GM19452 (cell line): ENCODE measurements at regions not wholly inside any gene's neighbourhood (a gene's known extent, or its start where the extent isn't known, plus 50 kb on each side); places are given as distances from the start of the nearest gene placed in this dataset.
"Not testable (repeated sequence)": the region's sequence is repeated elsewhere in the genome, so short reads cannot be mapped to it uniquely, and the experiment has no call there.

Source experiments
- ATAC-seq: cut with Tn5 transposase; IDR thresholded peaks from one replicate; pipeline ENCODE4 v1.9.1; 2021; ENCODE audit not compliant: unreplicated experiment

DNA sequence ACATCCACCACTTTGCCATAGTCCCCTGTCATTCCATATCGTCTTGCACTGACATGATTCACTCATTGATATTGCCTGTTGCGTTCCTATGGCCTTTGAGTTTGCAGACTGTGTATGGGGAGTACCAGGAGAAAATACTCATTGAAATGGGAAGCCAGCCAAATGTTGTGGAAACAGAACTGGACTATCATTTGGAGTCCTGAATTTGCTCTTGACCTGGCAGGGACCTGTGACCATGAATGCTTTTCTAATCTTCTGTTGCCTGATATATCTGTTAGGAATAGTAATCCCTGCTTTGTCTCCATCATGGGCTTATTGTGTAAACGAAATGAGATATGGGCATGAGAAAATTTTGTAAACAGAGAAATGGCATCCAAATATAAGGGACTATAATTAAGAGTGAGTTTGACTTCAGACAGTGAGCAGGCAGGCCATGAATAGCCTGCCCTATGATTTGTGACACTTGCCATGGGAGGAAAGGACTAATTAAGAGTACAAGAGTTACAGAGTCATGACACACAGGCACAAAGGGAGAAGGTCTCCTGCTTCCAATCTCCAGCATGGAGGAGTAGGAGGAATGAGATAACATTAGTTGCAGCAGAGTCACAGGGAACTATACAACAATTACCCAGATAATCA is 572.9 kb upstream of the SGCD start:
- ATAC-seq: no peak

DNA sequence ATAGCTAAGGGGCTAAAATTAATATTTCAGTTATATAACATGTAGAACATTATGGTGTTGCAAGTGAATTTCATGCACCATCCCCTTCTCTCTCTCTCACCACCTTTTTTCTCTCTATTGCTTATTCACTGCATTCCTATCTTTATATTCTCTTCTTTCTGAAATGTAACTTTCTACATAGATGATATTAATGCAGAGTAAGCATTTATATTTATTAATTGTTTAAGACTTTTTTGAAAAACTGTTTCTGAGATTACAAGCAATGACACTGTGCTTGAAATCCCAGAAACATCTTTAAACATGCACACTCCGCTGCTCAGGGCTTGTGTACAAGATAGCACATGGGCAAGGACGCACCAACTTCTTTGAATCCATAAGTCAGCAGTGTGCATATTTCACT is 567.7 kb upstream of the SGCD start:
- no peak for ATAC-seq

DNA sequence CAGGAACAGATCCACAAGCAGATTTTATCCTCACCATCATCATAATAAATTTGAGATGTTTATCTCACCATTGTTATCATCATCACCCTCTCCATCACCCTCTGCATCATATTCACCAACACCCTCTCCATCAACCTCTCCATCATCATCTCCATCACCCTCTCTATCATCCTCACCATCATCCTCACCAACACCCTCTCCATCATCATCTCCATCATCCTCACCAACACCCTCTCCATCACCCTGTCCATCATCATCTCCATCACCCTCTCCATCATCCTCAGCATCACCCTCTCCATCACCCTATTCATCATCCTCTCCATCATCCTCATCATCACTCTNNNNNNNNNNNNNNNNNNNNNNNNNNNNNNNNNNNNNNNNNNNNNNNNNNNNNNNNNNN is 567.0 kb upstream of the SGCD start:
- ATAC-seq: no peak

DNA sequence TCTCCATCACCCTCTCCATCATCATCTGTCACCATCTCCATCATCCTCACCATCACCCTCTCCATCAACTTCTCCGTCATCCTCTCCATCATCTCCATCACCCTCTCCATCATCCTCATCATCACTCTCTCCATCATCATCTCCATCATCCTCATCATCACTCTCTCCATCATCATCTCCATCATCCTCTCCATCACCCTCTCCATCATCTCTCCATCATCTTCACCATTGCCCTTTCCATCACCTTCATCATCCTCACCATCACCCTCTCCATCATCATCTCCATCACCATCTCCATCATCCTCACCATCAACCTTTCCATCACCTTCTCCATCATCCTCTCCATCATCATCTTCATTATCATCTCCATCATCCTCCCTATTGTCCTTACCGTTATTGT is 565.5 kb upstream of the SGCD start:
- no peak for ATAC-seq

DNA sequence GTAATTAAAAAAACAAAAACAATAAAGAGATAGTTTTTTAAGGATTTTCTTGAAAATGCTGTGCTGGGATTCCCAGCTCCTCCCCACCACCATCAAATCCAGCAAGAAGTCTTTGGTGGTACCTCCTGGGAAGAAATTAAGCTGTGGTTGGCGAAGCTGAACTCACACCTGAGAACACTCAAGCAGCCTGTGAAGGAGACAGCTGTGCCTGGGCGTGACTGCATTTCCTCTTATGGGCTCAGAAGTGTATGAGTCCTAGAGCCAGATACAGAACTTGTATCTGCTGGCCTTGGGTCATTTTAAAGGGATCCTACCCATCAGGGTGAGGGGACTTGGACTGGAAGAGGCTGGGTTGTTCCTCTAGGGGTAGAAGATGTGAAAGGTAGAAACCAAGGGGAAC is 561.2 kb upstream of the SGCD start:
- ATAC-seq: no peak

DNA sequence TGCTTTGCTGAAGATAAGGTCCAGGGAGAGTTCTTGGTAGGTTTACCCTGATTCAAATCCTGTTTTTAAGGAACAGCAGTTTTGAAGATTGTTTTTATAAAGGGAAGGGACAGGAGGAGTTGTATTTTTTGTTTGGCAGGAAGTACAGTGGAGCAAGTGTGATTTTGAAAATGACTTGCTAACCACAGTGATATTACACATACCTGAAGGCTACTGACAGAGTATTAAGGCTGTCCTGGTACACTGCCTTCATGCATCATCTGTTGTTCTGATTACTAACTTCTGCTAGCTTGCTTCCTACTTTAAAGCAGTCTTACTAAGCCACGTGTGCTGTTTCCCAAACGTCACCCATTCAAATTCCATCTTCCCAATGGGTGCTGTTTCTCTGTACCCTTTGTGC is 559.5 kb upstream of the SGCD start:
- no peak for ATAC-seq

DNA sequence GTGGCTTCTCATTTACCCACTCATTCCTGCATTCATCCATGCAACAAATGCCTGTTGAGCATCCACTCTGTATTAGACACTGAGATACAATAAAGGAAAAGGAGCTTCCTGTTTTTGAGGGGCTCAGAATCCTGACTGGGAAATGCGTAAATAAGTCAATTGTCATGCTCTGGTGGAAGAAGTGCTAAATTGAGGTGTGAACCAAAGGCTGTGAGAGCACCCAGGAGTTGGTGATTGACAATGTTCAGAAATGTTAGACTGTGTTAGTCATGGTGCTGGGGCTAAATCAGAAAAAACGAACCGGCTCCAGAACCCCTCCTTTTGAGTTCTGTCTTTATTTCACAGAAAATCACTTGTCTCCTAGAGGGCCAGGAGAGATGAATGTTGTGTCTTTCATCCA is 558.6 kb upstream of the SGCD start:
- ATAC-seq: no peak

DNA sequence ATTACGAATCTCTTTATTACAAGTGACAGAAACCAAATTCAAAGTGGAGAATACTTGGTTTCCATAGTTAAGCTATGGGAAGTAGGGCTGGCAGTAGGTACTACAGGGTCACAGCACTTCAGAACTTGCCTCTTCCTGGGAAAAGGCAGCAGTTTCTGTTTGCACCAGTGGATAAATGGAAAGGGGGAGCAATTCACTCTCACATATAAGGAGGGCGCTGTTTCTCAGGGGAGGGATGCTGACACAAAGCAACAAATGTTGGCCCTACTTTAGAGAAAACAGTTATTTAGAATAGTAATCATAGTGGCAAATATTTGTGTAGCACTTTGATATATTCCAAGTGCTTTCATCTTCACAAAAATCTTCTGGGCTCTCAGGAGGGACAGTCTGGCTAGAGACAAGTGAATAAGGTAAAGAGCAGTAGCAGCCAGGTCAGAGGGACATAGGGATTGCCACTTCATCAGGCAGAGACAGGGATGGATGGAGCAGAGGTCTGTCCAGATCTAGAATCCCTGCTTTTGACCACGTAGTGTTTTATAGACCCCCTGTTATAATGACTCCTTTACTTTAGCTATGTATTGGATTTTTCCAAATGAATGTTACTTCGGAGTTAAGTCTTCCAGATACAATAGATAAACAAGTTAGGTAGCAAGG is 554.8 kb upstream of the SGCD start:
- ATAC-seq: no peak

DNA sequence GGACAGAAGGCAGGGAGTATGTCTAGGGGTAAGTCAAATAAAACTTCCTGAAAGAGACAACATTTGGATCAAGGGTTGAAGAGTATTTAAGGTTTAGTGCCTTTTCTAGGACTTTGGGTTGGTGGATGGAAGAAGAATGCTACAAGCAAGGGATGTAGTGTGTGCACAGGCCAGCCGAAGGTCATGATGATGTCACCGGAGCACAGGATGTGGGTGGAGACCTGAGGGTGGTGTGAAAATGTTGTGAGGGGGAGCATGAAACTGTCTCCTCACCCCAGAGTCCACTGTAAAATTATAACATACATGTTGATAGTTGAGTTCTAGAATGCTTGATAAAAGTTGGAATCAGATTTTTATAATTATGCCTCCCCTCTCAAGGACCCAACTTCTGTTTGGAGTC is 553.3 kb upstream of the SGCD start:
- no peak for ATAC-seq

DNA sequence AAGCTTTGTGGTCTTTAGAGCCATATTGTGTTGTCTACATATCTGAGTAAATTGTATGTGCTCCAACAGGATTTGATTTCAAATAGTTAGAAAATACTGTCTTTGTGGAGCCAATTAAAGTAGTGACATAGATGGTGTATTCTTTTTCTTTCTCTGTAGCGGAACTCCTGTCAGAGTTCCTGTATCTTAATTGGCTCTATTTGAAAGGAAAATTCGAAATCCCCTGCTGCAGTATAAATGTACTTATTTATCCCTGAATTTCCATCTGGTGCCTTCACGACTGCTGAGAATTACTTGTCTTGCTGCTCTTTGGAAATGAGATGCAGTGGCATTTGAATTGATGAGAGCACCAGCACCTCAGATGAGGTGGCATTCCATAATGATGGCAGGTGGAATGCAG is 546.7 kb upstream of the SGCD start:
- ATAC-seq: no peak

DNA sequence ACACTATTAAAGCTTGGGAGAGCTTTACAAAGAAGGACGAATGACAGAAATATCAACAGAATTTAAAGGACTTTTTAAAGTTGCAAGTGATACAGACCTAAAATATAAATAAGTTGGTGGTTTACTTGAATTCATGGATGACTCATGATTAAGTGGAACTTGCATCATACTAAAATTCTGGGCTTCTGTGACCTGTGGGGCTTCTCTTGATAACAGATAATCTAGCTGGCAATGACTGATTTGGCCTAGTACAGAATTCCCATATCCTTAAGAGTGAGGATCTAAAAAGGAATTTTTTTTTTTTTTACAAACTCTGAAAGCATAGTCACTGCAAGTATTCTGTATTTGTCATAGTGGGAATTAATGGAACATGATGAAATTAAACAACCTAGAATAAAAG is 543.7 kb upstream of the SGCD start:
- no peak for ATAC-seq

DNA sequence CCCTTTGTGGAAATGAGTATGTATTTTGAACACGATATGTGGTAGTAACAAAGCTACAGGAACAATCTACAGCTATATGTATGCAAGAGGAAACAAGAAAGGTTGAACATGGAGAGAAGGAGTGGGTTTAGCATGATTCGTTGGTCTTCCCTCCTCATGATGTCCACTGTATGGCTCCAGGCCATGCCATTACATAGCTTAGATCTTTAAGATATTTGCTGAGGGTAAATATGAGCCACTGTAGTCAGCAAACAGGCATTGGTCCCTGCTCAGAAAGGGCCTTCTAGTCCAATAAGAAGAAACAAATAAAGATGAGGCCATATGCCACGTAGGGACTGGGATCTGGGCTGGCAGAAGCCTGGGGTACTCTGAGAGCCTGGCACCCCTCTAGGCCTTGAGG is 543.2 kb upstream of the SGCD start:
- no peak for ATAC-seq

DNA sequence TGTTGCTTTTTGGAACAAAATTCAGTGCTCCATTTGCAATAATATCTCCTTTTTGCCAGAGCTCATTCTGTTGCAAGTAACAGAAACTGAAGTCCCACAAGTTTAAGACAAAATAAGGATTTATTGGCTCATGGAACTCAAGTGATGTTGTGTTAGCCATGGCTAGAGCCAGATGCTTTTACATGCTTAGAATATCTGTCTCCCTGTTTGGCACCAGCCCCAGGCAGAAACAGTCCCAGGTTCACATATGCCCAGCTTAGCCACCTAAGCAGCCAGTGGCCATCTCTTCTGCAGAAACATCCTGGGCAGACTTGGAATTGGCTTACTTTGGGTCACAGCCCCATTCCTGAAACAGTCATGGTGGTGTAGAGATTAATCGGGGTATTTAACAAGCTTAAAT is 540.9 kb upstream of the SGCD start:
- no peak for ATAC-seq

DNA sequence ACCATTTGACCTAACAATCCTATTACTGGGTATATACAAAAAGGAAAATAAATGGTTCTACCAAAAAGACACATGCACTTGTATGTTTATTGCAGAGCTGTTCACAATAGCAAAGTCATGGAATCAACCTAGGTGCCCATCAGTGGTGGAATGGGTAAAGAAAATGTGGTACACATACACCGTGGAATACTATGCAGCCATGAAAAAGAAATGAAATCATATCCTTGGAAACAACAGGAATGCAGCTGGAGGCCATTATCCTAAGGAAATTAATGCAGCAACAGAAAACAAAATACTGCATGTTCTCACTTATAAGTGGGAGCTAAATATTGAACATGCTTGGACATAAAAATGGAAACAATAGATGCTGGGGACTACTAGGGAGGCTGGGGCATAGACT is 534.1 kb upstream of the SGCD start:
- ATAC-seq: no peak

DNA sequence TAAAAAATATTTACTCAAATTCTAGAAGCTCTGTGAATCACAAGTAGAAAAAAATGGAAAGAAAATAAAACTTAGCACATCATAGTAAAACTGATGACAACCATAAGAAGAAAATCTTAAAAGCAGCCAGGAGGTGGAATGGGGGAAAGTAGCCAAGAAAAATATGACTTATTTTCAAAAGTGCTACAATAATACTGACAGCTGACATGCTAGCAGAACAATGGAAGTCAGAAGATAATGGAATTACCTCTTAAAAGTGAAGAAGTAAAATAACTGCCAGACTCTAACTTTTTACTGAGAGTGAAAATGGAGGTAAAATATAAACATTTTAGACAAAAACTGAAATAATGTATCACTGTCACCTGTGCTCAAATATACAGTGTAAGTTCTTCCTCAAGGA is 532.2 kb upstream of the SGCD start:
- no peak for ATAC-seq

DNA sequence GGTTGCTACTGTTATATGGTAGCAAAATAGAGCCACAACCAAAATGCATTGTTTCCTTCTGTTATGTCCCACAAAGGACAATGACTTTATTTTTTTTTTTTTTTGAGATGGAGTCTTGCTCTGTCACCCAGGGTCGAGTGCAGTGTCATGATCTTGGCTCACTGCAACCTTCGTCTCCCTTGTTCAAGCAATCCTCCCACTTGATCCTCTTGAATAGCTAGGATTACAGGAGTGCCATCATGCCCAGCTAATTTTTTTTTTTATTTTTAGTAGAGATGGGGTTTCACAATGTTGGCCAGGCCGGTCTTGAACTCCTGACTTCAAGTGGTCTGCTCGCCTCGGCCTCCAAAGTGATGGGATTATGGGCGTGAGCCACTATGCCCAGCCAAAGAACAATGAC is 527.7 kb upstream of the SGCD start:
- ATAC-seq: no peak

DNA sequence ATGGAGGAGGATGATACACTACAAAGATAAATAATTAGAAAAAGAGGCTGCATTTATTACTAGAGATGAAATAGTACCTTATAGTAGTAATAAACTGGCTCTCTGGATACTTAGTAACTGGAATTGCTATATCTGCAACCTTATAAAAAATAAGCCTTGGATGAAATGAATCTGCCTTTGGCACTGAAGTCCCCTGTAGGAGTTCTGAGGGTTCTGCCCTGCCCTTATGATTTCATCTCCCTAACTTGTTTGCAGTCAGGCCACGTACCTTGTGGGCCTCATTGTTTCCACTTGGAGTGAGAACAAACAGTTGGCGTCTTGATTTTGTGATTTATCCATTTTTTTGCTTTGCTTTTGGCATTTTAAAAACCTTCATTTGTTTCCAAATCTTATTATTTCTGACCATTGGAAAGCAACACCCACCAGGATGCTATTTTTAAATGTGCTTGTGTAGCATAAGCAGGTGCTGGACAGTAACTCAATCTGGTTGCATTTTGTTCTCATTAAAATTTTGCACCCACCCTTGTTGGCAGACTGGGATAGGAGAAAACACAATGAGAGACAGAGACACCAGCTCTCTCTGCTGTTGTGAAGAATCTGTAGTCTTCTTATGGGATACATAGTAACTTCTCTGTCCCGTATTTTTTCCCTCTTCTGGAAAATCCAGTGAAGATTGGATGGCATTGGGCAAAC is 518.9 kb upstream of the SGCD start:
- no peak for ATAC-seq

DNA sequence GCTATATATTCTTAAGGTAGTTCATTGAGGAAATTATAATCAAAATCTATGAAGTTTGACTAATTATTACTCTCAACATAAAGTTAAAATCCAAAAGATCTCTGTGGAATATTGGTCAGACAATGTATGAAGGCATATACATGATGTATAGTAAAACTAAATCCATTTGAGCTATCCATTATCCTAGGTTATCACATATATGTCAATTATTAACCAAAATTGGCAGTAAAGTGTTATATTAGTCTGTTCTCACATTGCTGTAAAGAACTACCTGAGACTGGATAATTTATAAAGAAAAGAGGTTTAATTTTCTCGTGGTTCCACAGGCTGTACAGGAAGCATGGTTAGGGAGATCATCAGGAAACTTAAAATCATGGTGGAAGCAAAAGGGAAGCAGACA is 511.7 kb upstream of the SGCD start:
- ATAC-seq: no peak

DNA sequence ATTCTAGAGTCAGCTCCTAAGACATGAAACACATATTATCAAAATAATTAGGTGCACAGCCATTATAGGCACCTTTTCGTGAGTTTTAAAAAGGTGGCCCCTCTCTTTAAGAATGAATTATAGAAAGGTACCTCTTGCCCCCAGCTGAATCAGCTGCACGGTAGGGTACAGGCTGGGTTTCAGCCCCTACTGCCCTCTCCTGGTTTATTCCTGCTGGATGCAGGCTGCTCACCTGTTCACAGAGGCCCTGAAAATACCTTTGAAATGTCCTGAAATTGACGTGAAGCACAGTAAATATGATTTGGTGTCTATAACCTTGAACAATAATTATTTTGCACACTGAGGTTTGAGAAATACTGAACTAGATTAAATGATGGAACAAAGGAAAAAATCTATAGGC is 504.8 kb upstream of the SGCD start:
- no peak for ATAC-seq

DNA sequence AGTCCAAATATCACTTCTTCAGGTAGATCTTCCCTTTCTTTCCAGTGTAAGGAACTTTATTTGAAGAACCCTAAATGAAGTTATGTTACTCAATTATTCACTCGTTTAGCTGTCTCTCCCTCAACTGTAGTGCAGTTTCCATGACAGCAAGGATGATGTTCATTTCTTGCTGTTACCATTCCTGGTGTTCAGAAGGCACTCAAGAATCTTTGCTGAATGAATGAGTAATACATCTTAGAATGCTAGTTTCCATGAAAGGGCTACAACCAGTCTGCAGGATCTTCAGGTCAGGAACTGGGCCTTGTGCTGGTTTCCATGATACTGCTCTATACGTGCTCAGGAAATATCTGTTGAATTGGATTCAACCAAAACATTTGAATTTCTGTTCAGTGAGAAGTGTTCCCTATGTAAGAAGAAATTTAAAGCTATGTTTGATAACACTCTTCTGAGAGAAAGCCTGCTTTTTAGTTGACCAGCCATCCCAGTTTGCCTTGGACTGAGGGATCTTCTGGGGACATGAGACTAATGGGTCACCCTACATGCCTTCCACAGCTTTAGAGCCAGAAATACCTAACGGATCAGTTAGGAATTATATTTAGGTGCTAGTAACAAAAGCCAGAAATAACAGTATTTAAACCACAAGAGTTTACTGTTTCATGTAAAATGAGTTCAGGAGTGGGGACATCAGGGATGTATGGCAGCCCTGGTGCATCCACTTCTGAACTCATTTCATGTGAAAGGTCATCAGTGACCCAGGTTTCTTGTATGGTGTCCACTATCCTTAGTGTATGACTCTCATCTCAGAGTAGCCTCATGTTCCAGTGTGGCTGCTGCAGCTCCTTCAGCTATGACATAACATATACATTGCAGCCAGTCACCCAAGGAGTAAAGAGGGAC is 500.1 kb upstream of the SGCD start:
- ATAC-seq: no peak

DNA sequence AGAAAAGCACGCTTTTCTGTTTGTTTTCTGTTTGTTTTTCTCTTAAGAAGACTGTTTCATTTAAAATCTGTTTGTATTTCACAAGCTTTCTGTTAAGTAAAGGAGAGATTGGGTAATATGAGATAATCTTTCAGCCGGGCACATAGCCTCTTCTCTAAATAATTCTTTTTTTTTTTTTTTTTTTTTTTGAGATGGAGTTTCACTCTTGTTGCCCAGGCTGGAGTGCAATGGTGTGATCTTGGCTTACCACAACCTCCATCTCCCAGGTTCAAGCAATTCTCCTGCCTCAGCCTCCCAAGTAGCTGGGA is 499.5 kb upstream of the SGCD start:
- not testable (repeated sequence) for ATAC-seq

DNA sequence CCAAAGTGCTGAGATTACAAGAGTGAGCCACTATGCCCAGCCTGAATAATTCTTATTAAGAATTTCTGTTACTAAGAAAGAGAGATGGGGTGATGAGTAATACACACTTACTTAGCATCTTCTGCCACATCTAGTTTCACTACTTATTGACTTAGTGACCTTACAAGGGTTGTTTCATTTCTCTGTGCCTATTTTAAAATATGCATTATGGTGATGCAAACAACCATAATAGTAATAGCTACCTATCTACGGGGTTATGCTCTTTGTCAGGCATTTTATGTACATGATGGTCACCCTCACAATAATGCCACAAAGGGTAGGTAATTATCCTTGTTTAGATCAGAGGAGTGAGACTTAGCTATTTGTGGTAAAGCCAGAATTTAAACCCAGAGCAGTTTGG is 499.0 kb upstream of the SGCD start:
- ATAC-seq: peak; percentile 92
